B cell (primary cell): ENCODE measurements at regions not wholly inside any gene's neighbourhood (a gene's known extent, or its start where the extent isn't known, plus 50 kb on each side); places are given as distances from the start of the nearest gene placed in this dataset.

Experiments used
- ATAC-seq: fragments of 200-7000 bp; cut with Tn5 transposase; one replicate; pipeline ENCODE4 v1.10.0; 2021; ENCODE audit warnings: low read depth, mild to moderate bottlenecking, moderate number of reproducible peaks, moderate library complexity
- CTCF ChIA-PET: fragments of 350-600 bp; sonication (Branson Sonifier 250); formaldehyde crosslinking; loops from one replicate; lab custom pipeline; 2021; ENCODE audit warnings: antibody characterized with exemption, inconsistent platforms; lab: Charles Lee
- POLR2A ChIA-PET: fragments of 350-600 bp; sonication (Branson Sonifier 250); formaldehyde crosslinking; loops from one replicate; lab custom pipeline; 2021; ENCODE audit warnings: antibody characterized with exemption; lab: Charles Lee
- DNase-seq: peaks from one replicate; pipeline ENCODE4 v3.0.0; 2013
- H2AFZ ChIP-seq: 2 replicates; pipeline ENCODE4 v1.6.1; 2012; ENCODE audit warnings: mild to moderate bottlenecking, low read depth, low read length; ENCODE audit not compliant: insufficient read depth, poor library complexity, severe bottlenecking
- H3K27ac ChIP-seq, 2 donors: 1 replicate in 1 of 2; 2 replicates in 1 of 2; pipeline ENCODE4 v1.5.1; 2012 to 2013; ENCODE audit warnings: low read length in 2 of 2, mild to moderate bottlenecking in 2 of 2, moderate library complexity in 1 of 2
- H3K27me3 ChIP-seq, 4 experiments: fragments of 200-600 bp in 1 of 4; sonication (generic) in 1 of 4; replicated peaks in 1 of 4; 1 replicate in 2 of 4; 2 replicates in 2 of 4; pipeline versions ENCODE4 v1.6.1 to v1.7.0; 2013 to 2016; ENCODE audit warnings: low read length in 3 of 4, mild to moderate bottlenecking in 2 of 4, mixed read lengths in 1 of 4, moderate library complexity in 1 of 4; ENCODE audit not compliant: insufficient read depth in 4 of 4, control insufficient read depth in 3 of 4; ENCODE audit errors: control extremely low read depth in 1 of 4
- H3K36me3 ChIP-seq, 2 experiments: replicated peaks in 1 of 2; 1 replicate in 1 of 2; 2 replicates in 1 of 2; pipeline versions ENCODE4 v1.6.1 to v1.7.1; 2013; ENCODE audit warnings: low read length in 1 of 2; ENCODE audit not compliant: insufficient read depth in 2 of 2, control insufficient read depth in 1 of 2; ENCODE audit errors: control extremely low read depth in 1 of 2, extremely low read depth in 1 of 2
- H3K4me1 ChIP-seq, 2 donors: fragments of 200-600 bp in 1 of 2; sonication (generic) in 1 of 2; 1 replicate in 1 of 2; 2 replicates in 1 of 2; pipeline versions ENCODE4 v1.5.1 to v1.6.1; 2013 to 2017; ENCODE audit warnings: low read length in 2 of 2; ENCODE audit not compliant: control insufficient read depth in 2 of 2, insufficient read depth in 2 of 2
- H3K4me2 ChIP-seq: replicated peaks from 2 replicates; pipeline ENCODE3; 2012; ENCODE audit warnings: mild to moderate bottlenecking, low read depth, low read length; ENCODE audit not compliant: poor library complexity, severe bottlenecking
- H3K4me3 ChIP-seq, 5 experiments: fragments of 200-600 bp in 1 of 5; sonication (generic) in 1 of 5; 1 replicate in 3 of 5; 2 replicates in 2 of 5; pipeline versions ENCODE4 v1.5.1 to v1.7.0; 2011 to 2016; ENCODE audit warnings: low read length in 4 of 5, mild to moderate bottlenecking in 4 of 5, low read depth in 2 of 5, control low read depth in 1 of 5, moderate library complexity in 1 of 5; ENCODE audit not compliant: insufficient read depth in 1 of 5; ENCODE audit errors: control extremely low read depth in 1 of 5, extremely low read depth in 1 of 5
- H3K79me2 ChIP-seq: fragments of 200-600 bp; sonication (generic); one replicate; pipeline ENCODE4 v1.6.0; 2016; ENCODE audit warnings: low read length; ENCODE audit not compliant: control insufficient read depth, insufficient read depth
- H3K9ac ChIP-seq: fragments of 200-600 bp; sonication (generic); 2 replicates; pipeline ENCODE4 v1.6.1; 2017; ENCODE audit warnings: mild to moderate bottlenecking, low read length, moderate library complexity
- H3K9me3 ChIP-seq, 3 donors: one replicate each; pipeline versions ENCODE4 v1.6.1 to v1.7.1; 2013; ENCODE audit warnings: low read length in 2 of 3; ENCODE audit not compliant: control insufficient read depth in 2 of 3, insufficient read depth in 1 of 3; ENCODE audit errors: control extremely low read depth in 1 of 3
- H4K20me1 ChIP-seq: 2 replicates; pipeline ENCODE4 v1.6.0; 2012; ENCODE audit warnings: mild to moderate bottlenecking, low read length; ENCODE audit not compliant: insufficient read depth, control insufficient read depth, poor library complexity, severe bottlenecking
- H3K27ac Mint-ChIP-seq: one replicate; pipeline ENCODE4 v1.8.0; 2021; ENCODE audit warnings: mixed read lengths
- H3K27me3 Mint-ChIP-seq: one replicate; pipeline ENCODE4 v1.8.0; 2021; ENCODE audit warnings: mixed read lengths
- H3K4me1 Mint-ChIP-seq: one replicate; pipeline ENCODE4 v1.8.0; 2021; ENCODE audit warnings: mixed read lengths
- H3K4me3 Mint-ChIP-seq: one replicate; pipeline ENCODE4 v1.8.0; 2021; ENCODE audit warnings: mixed read lengths
- H3K9me3 Mint-ChIP-seq: one replicate; pipeline ENCODE4 v1.8.0; 2022; ENCODE audit warnings: mixed read lengths; ENCODE audit not compliant: insufficient read depth
- EZH2 ChIP-seq: IDR thresholded peaks from 2 replicates; pipeline ENCODE4 v1.6.1; 2012; ENCODE audit warnings: borderline replicate concordance, low read depth, mild to moderate bottlenecking, moderate library complexity, low read length; ENCODE audit not compliant: insufficient read depth, poor library complexity, severe bottlenecking
- WGBS: methylation state at CpG from one replicate; pipeline ENCODE4 v1.1.5; 2013; ENCODE audit warnings: missing lambda C conversion rate; ENCODE audit not compliant: insufficient coverage; 5-methylcytosine and 5-hydroxymethylcytosine counted together
- intact Hi-C: fragments of 100-400 bp; cut with micrococcal nuclease; formaldehyde crosslinking; loops from one replicate; pipeline ENCODE4 v1.10.0; 2022
- TF ChIP-seq, protein P1 (sequence below): fragments of 200-600 bp; IDR thresholded peaks from one replicate; pipeline ENCODE4 v1.8.0; 2022; ENCODE audit warnings: antibody characterized with exemption, mild to moderate bottlenecking

DNA sequence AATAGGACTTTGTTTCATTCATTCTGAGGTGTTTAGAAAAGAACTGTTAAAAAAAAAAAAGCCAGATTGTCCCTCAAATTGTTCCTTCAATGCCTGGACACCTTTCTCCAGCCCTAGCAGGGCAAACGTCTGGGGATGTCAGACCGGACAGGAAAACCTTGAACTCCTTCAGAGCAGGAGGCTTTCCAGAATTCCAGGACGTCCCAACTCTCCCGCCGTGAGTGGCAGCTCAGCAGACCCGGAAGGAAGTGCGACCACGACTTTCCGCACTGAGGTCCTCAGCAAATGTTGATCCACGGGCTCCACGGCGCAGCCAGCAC lies 139.1 kb downstream of the DLL1 start:
- no peaks in the 10 kb centered on the region for H3K79me2 ChIP-seq
- ATAC-seq (no peak), DNase-seq (no peak)
- no peak for TF ChIP-seq EZH2
- TF ChIP-seq, protein P1, sequence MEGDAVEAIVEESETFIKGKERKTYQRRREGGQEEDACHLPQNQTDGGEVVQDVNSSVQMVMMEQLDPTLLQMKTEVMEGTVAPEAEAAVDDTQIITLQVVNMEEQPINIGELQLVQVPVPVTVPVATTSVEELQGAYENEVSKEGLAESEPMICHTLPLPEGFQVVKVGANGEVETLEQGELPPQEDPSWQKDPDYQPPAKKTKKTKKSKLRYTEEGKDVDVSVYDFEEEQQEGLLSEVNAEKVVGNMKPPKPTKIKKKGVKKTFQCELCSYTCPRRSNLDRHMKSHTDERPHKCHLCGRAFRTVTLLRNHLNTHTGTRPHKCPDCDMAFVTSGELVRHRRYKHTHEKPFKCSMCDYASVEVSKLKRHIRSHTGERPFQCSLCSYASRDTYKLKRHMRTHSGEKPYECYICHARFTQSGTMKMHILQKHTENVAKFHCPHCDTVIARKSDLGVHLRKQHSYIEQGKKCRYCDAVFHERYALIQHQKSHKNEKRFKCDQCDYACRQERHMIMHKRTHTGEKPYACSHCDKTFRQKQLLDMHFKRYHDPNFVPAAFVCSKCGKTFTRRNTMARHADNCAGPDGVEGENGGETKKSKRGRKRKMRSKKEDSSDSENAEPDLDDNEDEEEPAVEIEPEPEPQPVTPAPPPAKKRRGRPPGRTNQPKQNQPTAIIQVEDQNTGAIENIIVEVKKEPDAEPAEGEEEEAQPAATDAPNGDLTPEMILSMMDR, result no peak
- H3K4me2 ChIP-seq, result no peak overlapping the region
- peaks cover 17% of the 10 kb centered on the region for H3K4me1 Mint-ChIP-seq
- CTCF ChIA-PET, result no interaction called here
- H3K27ac ChIP-seq, result no peak overlapping the region
- H3K27ac Mint-ChIP-seq, result no peak overlapping the region
- no peak overlapping the region for H3K4me3 ChIP-seq
- H3K27me3 Mint-ChIP-seq, result peaks cover 31% of the 10 kb centered on the region
- POLR2A ChIA-PET, result no interaction called here
- peaks cover 0 to 3% (median 0%) of the 10 kb centered on the region in 3 donors for H3K9me3 ChIP-seq
- no peak overlapping the region for H2AFZ ChIP-seq
- H3K4me3 Mint-ChIP-seq, result no peak overlapping the region
- no peaks in the 10 kb centered on the region for H3K9me3 Mint-ChIP-seq
- H3K4me1 ChIP-seq, result peaks cover 5 to 16% of the 10 kb centered on the region in 2 donors
- no peaks in the 10 kb centered on the region for H3K36me3 ChIP-seq
- 40% methylated on average over 12 of the region's 12 CpGs for WGBS
- peaks cover 0 to 15% (median 2%) of the 10 kb centered on the region in 4 experiments for H3K27me3 ChIP-seq
- H4K20me1 ChIP-seq, result no peaks in the 10 kb centered on the region
- no peak overlapping the region for H3K9ac ChIP-seq
- intact Hi-C loops, result no loop called here

GRCh38 chr6:170151321-170151771 lies 139.5 kb downstream of the DLL1 start:
- CTCF ChIA-PET, result no interaction called here
- TF ChIP-seq, protein P1, result no peak
- TF ChIP-seq EZH2, result no peak
- Histone ChIP-seq H3K4me1 (peaks cover 5 to 16% of the 10 kb centered on the region in 2 donors), H3K4me2 (no peak overlapping the region), H3K4me3 (no peak overlapping the region), H3K9me3 (peaks cover 0 to 3% (median 0%) of the 10 kb centered on the region in 3 donors), H3K27me3 (peaks cover 0 to 15% (median 2%) of the 10 kb centered on the region in 4 experiments), H3K79me2 (no peaks in the 10 kb centered on the region), H3K36me3 (no peaks in the 10 kb centered on the region), H3K27ac (no peak overlapping the region), H2AFZ (no peak overlapping the region), H4K20me1 (no peaks in the 10 kb centered on the region), H3K9ac (no peak overlapping the region)
- no peak overlapping the region for H3K4me3 Mint-ChIP-seq
- peaks cover 19% of the 10 kb centered on the region for H3K4me1 Mint-ChIP-seq
- peaks cover 31% of the 10 kb centered on the region for H3K27me3 Mint-ChIP-seq
- POLR2A ChIA-PET, result no interaction called here
- WGBS, result 76% methylated on average over 9 of the region's 11 CpGs
- no peak overlapping the region for H3K27ac Mint-ChIP-seq
- H3K9me3 Mint-ChIP-seq, result no peaks in the 10 kb centered on the region
- ATAC-seq (no peak), DNase-seq (no peak)
- intact Hi-C loops, result no loop called here
